ENCODE measurements at regions not wholly inside any gene's neighbourhood (a gene's known extent, or its start where the extent isn't known, plus 50 kb on each side); places are given as distances from the start of the nearest gene placed in this dataset.
A peak's percentile ranks its signal among the peaks of the same experiment; 100 is the strongest.

- DNase-seq (ENCODE audit: low read depth) = no peak
Observed at GRCh38 chr2:150003544-150003943, 416.0 kb upstream of the MMADHC start.

GRCh38 chr2:150001788-150002187 is 414.2 kb upstream of the MMADHC start:
- DNase-seq (ENCODE audit: low read depth) = no peak

- no peak for DNase-seq (ENCODE audit: low read depth)
Observed at GRCh38 chr2:149996901-149997300, 409.3 kb upstream of the MMADHC start.

- DNase-seq (ENCODE audit: low read depth) = peak; percentile 39
Observed at GRCh38 chr2:149994057-149994728, 406.6 kb upstream of the MMADHC start.

GRCh38 chr2:149993316-149993715 is 405.7 kb upstream of the MMADHC start:
- no peak for DNase-seq (ENCODE audit: low read depth)

- DNase-seq (ENCODE audit: low read depth) = no peak
Observed at GRCh38 chr2:149991576-149991975, 404.0 kb upstream of the MMADHC start.

GRCh38 chr2:149990965-149991364 is 403.4 kb upstream of the MMADHC start:
- DNase-seq (ENCODE audit: low read depth) = no peak

GRCh38 chr2:149989447-149990063 is 402.0 kb upstream of the MMADHC start:
- no peak for DNase-seq (ENCODE audit: low read depth)

- no peak for DNase-seq (ENCODE audit: low read depth)
Observed at GRCh38 chr2:149988361-149988760, 400.8 kb upstream of the MMADHC start.

- DNase-seq (ENCODE audit: low read depth) = no peak
Observed at GRCh38 chr2:149986861-149987260, 399.3 kb upstream of the MMADHC start.

GRCh38 chr2:149984311-149984710 is 396.7 kb upstream of the MMADHC start:
- no peak for DNase-seq (ENCODE audit: low read depth)

GRCh38 chr2:149972066-149972465 is 384.5 kb upstream of the MMADHC start:
- peak; percentile 3 for DNase-seq (ENCODE audit: low read depth)

- no peak for DNase-seq (ENCODE audit: low read depth)
Observed at GRCh38 chr2:149954981-149955600, 367.5 kb upstream of the MMADHC start.

GRCh38 chr2:149953627-149954026 is 366.1 kb upstream of the MMADHC start:
- no peak for DNase-seq (ENCODE audit: low read depth)

GRCh38 chr2:149931486-149931885 is 343.9 kb upstream of the MMADHC start:
- DNase-seq (ENCODE audit: low read depth) = no peak

- no peak for DNase-seq (ENCODE audit: low read depth)
Observed at GRCh38 chr2:149928011-149928410, 340.4 kb upstream of the MMADHC start.

- DNase-seq (ENCODE audit: low read depth) = no peak
Observed at GRCh38 chr2:149926149-149926548, 338.6 kb upstream of the MMADHC start.

- no peak for DNase-seq (ENCODE audit: low read depth)
Observed at GRCh38 chr2:149924549-149925213, 337.1 kb upstream of the MMADHC start.

- no peak for DNase-seq (ENCODE audit: low read depth)
Observed at GRCh38 chr2:149924028-149924427, 336.5 kb upstream of the MMADHC start.

GRCh38 chr2:149921911-149922616 is 334.5 kb upstream of the MMADHC start:
- DNase-seq (ENCODE audit: low read depth) = no peak

- DNase-seq (ENCODE audit: low read depth) = no peak
Observed at GRCh38 chr2:149920389-149920788, 332.8 kb upstream of the MMADHC start.

GRCh38 chr2:149915151-149915550 is 327.6 kb upstream of the MMADHC start:
- DNase-seq (ENCODE audit: low read depth) = no peak
